Lower leg skin (tissue), 4 donors: ENCODE measurements at regions not wholly inside any gene's neighbourhood (a gene's known extent, or its start where the extent isn't known, plus 50 kb on each side); places are given as distances from the start of the nearest gene placed in this dataset.
"Not testable (repeated sequence)": the region's sequence is repeated elsewhere in the genome, so short reads cannot be mapped to it uniquely, and the experiment has no call there.

Experiments
- DNase-seq, 2 donors: peaks; one replicate each; pipeline ENCODE4 v3.0.0-alpha.2; 2019; ENCODE audit warnings: low spot score in 2 of 2
- H3K4me3 ChIP-seq: fragments of 200-600 bp; sonication (generic); 2 replicates; pipeline ENCODE4 v1.5.1; 2017; ENCODE audit warnings: mild to moderate bottlenecking, low read depth; ENCODE audit not compliant: poor library complexity, severe bottlenecking
- POLR2A ChIP-seq, 2 donors: fragments of 450-650 bp; IDR thresholded peaks; one replicate each; pipeline ENCODE4 v1.6.1; 2016 to 2017; ENCODE audit warnings: antibody characterized with exemption in 2 of 2, mild to moderate bottlenecking in 1 of 2, moderate library complexity in 1 of 2
- WGBS, 2 donors: methylation state at CpG; one replicate each; pipeline ENCODE4 v1.1.5; 2018; 5-methylcytosine and 5-hydroxymethylcytosine counted together
- intact Hi-C: fragments of 100-400 bp; cut with DNase I; formaldehyde crosslinking; loops from one replicate; pipeline ENCODE4 v1.15.0; 2023; ENCODE audit warnings: low total_unique reads
- TF ChIP-seq, protein P1 (sequence below), 3 donors: fragments of 450-650 bp; IDR thresholded peaks; one replicate each; pipeline ENCODE4 v1.5.1; 2016; ENCODE audit warnings: antibody characterized with exemption in 3 of 3, mild to moderate bottlenecking in 3 of 3, moderate library complexity in 2 of 3

DNA sequence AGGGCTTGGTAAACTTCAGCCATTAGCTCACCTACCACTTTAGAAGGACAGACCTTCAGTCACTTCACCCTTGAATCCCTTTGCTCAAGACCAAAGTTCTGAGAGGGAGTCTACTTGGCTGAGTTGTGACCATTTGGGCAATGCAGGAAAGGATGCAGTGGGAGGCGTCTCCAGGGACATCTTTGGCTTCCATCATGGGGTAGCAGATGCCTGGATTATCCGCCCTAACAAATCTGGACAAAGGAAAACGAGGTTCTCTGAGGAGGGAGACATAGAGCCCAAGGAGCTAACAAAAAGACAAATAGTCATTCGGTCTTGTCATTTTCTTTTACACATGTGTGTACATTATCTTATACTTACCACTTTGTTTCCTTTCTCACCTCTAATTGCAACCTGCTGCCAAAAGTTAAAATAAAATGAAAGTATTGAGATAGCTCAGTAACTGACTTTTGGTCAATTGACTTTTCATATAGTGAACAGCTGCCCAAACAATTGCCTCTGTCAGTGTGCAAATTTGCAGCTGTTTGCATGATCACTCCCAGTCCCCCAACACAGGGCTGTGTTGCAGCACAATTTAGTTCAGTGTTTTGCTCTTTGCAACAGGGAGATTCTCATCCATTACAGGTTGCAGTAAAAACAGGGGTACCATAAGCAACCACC lies 108.9 kb upstream of the EEF2KMT start:
- TF ChIP-seq POLR2A (IDR thresholded peaks at IDR 0.05): no peak
- TF ChIP-seq, protein P1, sequence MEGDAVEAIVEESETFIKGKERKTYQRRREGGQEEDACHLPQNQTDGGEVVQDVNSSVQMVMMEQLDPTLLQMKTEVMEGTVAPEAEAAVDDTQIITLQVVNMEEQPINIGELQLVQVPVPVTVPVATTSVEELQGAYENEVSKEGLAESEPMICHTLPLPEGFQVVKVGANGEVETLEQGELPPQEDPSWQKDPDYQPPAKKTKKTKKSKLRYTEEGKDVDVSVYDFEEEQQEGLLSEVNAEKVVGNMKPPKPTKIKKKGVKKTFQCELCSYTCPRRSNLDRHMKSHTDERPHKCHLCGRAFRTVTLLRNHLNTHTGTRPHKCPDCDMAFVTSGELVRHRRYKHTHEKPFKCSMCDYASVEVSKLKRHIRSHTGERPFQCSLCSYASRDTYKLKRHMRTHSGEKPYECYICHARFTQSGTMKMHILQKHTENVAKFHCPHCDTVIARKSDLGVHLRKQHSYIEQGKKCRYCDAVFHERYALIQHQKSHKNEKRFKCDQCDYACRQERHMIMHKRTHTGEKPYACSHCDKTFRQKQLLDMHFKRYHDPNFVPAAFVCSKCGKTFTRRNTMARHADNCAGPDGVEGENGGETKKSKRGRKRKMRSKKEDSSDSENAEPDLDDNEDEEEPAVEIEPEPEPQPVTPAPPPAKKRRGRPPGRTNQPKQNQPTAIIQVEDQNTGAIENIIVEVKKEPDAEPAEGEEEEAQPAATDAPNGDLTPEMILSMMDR (IDR thresholded peaks at IDR 0.05): no peak
- WGBS, 2 donors: 61 to 72% methylated on average over 4 of the region's 4 CpGs
- H3K4me3 ChIP-seq: no peak overlapping the region
- DNase-seq: no peak
- intact Hi-C loops: no loop called here

DNA sequence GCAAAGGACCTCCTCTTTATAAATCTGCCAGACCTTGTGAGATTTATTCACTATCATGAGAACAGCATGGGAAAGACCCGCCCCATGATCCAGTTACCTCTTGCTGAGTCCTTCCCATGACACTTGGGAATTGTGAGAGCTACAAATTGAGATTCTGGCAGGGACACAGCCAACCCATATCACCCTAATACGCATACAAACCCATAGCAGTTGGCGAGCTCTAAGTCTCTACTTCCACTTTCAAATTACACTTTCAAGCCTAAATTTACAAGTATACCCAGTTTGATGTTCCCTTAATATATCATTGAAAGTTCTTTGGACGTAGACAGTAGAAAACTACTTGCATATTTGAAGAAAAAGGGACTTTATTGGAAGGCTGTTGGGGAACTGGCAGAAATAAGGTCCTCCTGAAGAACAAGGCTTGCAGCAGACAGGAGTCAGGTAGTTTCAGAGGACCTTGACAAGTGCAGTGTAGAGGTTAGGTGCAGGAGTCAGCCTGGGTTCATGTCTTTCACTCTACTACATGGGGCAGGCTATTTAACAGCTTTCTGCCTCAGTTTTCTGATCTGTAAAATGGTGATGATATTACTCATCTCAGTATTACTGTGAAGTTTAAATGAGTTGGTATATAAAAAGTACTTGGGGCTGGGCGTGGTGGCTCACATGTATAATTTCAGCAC lies 107.9 kb upstream of the EEF2KMT start:
- no peak for DNase-seq
- intact Hi-C loops: no loop called here
- H3K4me3 ChIP-seq: no peak overlapping the region
- no peak for TF ChIP-seq POLR2A (IDR thresholded peaks at IDR 0.05)
- TF ChIP-seq, protein P1 (IDR thresholded peaks at IDR 0.05): no peak
- WGBS, 2 donors: 68 to 70% methylated on average over 5 of the region's 5 CpGs

DNA sequence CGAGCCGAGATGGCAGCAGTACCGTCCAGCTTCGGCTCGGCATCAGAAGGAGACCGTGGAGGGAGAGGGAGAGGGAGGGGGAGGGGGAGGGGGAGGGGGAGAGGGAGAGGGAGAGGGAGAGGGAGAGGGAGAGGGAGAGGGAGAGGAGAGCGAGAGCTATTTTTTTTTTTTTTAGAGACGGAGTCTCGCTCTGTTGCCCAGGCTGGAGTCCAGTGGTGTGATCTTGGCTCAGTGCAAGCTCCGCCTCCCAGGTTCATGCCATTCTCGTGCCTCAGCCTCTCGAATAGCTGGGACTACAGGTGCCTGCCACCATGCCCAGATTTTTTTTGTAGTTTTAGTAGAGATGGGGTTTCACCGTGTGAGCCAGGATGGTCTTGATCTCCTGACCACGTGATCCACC lies 106.1 kb upstream of the EEF2KMT start:
- WGBS, 2 donors: 91 to 95% methylated on average over 14 of the region's 14 CpGs
- intact Hi-C loops, DNase-seq, H3K4me3 ChIP-seq: not testable (repeated sequence)

DNA sequence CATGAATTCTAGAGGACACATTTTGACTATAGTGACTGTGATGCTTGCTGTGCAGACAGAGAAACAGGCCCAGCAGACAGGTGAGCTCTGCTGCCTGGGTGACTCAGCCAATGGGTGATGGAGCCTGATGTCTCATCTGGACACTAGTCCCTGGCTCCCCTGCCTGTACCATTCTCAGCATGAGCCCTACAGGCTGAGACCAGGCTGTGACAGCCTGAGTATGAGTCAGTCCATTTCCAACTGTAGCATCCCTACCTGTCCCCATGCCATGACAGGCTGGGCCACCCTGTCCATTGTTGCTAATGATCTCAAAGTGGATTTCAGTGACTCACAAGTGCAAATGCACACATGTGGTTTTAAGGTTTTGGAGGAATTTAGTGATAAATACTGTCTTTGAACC lies 102.5 kb upstream of the EEF2KMT start:
- peak in 1 of 2 donors; percentile 29 for DNase-seq
- TF ChIP-seq POLR2A (IDR thresholded peaks at IDR 0.05): no peak
- TF ChIP-seq, protein P1 (IDR thresholded peaks at IDR 0.05): no peak
- intact Hi-C loops: no loop called here
- H3K4me3 ChIP-seq: no peak overlapping the region

DNA sequence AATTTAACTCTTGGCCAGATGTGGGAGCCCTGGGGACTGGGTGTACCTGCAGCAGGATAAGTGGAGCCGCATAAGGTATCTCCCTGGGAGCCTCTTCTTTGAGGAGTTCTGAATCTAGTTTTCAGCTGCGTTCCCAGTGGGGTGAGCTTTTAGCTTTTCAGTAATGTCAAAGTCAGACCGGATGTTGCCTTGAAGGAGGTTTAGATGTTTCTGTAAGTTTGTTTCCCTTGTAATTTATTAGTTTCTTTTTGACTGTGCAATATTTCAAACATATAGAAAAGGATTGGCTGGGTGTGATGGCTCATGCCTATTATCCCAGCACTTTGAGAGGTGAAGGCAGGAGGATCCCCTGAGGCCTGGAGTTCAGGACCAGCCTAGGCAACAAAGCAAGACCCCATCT lies 98.6 kb upstream of the EEF2KMT start:
- DNase-seq: no peak
- 50 to 71% methylated on average over 3 of the region's 3 CpGs for WGBS, 2 donors
- TF ChIP-seq, protein P1 (IDR thresholded peaks at IDR 0.05): no peak
- TF ChIP-seq POLR2A (IDR thresholded peaks at IDR 0.05): no peak
- no peak overlapping the region for H3K4me3 ChIP-seq
- intact Hi-C loops: no loop called here

DNA sequence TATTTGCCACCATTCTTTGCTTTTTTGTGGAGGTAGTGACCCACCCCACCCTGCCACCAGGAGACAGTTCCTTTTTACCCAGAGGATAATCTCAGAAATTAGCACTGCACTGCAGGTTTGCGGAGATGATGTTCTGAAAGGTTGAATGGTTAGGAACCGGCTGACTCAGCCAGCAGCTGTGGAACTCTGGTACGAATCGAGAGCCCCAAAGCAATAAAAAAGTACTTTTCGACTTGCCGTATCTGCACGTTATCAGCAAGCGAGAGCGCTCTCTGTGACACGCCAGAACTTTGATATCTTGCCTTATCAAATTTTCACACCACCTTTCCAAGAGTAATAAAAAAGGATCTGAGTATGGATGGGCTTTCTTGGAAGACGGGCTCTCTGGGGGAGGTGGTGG lies 96.3 kb upstream of the EEF2KMT start:
- no peak overlapping the region for H3K4me3 ChIP-seq
- no peak for DNase-seq
- intact Hi-C loops: no loop called here
- TF ChIP-seq POLR2A (IDR thresholded peaks at IDR 0.05): no peak
- TF ChIP-seq, protein P1 (IDR thresholded peaks at IDR 0.05): no peak
- WGBS, 2 donors: 58 to 71% methylated on average over 11 of the region's 11 CpGs
